H1 (cell line): ENCODE measurements at regions not wholly inside any gene's neighbourhood (a gene's known extent, or its start where the extent isn't known, plus 50 kb on each side); places are given as distances from the start of the nearest gene placed in this dataset.

ENCODE experiments used
- CTCF ChIA-PET: fragments of 300-600 bp; sonication (Branson Sonifier 250); formaldehyde crosslinking; loops from one replicate; lab custom pipeline; 2021; ENCODE audit not compliant: partially characterized antibody; lab: Charles Lee
- POLR2A ChIA-PET: fragments of 300-600 bp; sonication (Branson Sonifier 250); formaldehyde crosslinking; loops from one replicate; lab custom pipeline; 2021; ENCODE audit warnings: inconsistent platforms; ENCODE audit not compliant: partially characterized antibody; lab: Charles Lee
- DNase-seq, 2 experiments: peaks; one replicate each; pipeline versions ENCODE4 v3.0.0 to v3.0.0-alpha.2; 2010 to 2022; ENCODE audit warnings: low spot score in 2 of 2, low read depth in 1 of 2, mixed read lengths in 1 of 2
- FAIRE-seq: peaks from 2 replicates; lab custom pipeline; 2011; peaks lifted over from hg19 to GRCh38; lab: Jason Lieb, UNC
- H2AFZ ChIP-seq: 2 replicates; pipeline ENCODE4 v1.8.1; 2012; ENCODE audit warnings: low read length, inconsistent platforms
- H2AK5ac ChIP-seq: 2 replicates; pipeline ENCODE4 v1.6.1; 2013; ENCODE audit warnings: low read depth, low read length
- H2BK120ac ChIP-seq: replicated peaks from 2 replicates; pipeline ENCODE3; 2013; ENCODE audit warnings: low read depth, low read length, inconsistent platforms
- H2BK12ac ChIP-seq: 2 replicates; pipeline ENCODE4 v1.6.1; 2013; ENCODE audit warnings: low read depth, low read length
- H2BK15ac ChIP-seq: 2 replicates; pipeline ENCODE4 v1.6.1; 2013; ENCODE audit warnings: low read length
- H2BK20ac ChIP-seq: 2 replicates; pipeline ENCODE4 v1.6.1; 2013; ENCODE audit warnings: low read length
- H2BK5ac ChIP-seq: 2 replicates; pipeline ENCODE4 v1.6.1; 2013; ENCODE audit warnings: low read depth, low read length
- H3K14ac ChIP-seq: 2 replicates; pipeline ENCODE4 v1.6.1; 2013; ENCODE audit warnings: inconsistent platforms; ENCODE audit not compliant: insufficient read length
- H3K18ac ChIP-seq: 2 replicates; pipeline ENCODE4 v1.6.1; 2013; ENCODE audit warnings: low read length; ENCODE audit errors: extremely low read depth
- H3K23ac ChIP-seq: 2 replicates; pipeline ENCODE4 v1.6.1; 2013; ENCODE audit warnings: inconsistent platforms; ENCODE audit not compliant: insufficient read length
- H3K23me2 ChIP-seq: 2 replicates; pipeline ENCODE4 v1.6.1; 2013; ENCODE audit warnings: low read depth, low read length
- H3K27ac ChIP-seq: 2 replicates; pipeline ENCODE4 v1.6.1; 2011; ENCODE audit warnings: low read depth, low read length, inconsistent platforms
- H3K27me3 ChIP-seq, 4 experiments: replicated peaks in 1 of 4; 1 replicate in 1 of 4; 2 replicates in 3 of 4; pipeline versions ENCODE4 v1.6.1 to v1.8.1; 2011 to 2013; ENCODE audit warnings: low read length in 3 of 4, mild to moderate bottlenecking in 3 of 4, inconsistent platforms in 2 of 4, mixed read lengths in 2 of 4, moderate library complexity in 1 of 4; ENCODE audit not compliant: control insufficient read depth in 3 of 4, insufficient read depth in 3 of 4; ENCODE audit errors: extremely low read depth in 1 of 4
- H3K36me3 ChIP-seq, 4 experiments: 2 replicates each; pipeline versions ENCODE4 v1.6.1 to v1.8.1; 2011 to 2013; ENCODE audit warnings: mild to moderate bottlenecking in 4 of 4, low read length in 3 of 4, moderate library complexity in 2 of 4, control low read depth in 1 of 4, inconsistent platforms in 1 of 4; ENCODE audit not compliant: insufficient read depth in 4 of 4, control insufficient read depth in 2 of 4
- H3K4ac ChIP-seq: replicated peaks from 2 replicates; pipeline ENCODE3; 2013; ENCODE audit warnings: low read length, low read depth, mixed read lengths, inconsistent platforms; ENCODE audit not compliant: insufficient read length
- H3K4me1 ChIP-seq, 4 experiments: replicated peaks in 1 of 4; 1 replicate in 1 of 4; 2 replicates in 3 of 4; pipeline versions ENCODE4 v1.6.1 to v1.8.1; 2011 to 2013; ENCODE audit warnings: low read length in 3 of 4, inconsistent platforms in 2 of 4, mixed read lengths in 1 of 4; ENCODE audit not compliant: insufficient read depth in 4 of 4, control insufficient read depth in 3 of 4
- H3K4me2 ChIP-seq, 2 experiments: 2 replicates each; pipeline versions ENCODE4 v1.6.1 to v1.8.1; 2011 to 2013; ENCODE audit warnings: low read depth in 2 of 2, low read length in 2 of 2, control low read depth in 1 of 2, inconsistent platforms in 1 of 2, mild to moderate bottlenecking in 1 of 2; ENCODE audit not compliant: insufficient read depth in 1 of 2
- H3K4me3 ChIP-seq, 4 experiments: fragments of 200-600, 300-600 bp in 1 of 4; sonication (generic), shearing (Covaris generic), sonication (Bioruptor Twin) in 1 of 4; 2 replicates each; pipeline versions ENCODE4 v1.5.1 to v1.8.1; 2011 to 2016; ENCODE audit warnings: low read length in 4 of 4, low read depth in 3 of 4, control low read depth in 2 of 4, inconsistent platforms in 2 of 4, mild to moderate bottlenecking in 2 of 4, mixed read lengths in 1 of 4, moderate library complexity in 1 of 4; ENCODE audit not compliant: insufficient read depth in 2 of 4; ENCODE audit errors: extremely low read depth in 1 of 4
- H3K56ac ChIP-seq: replicated peaks from 2 replicates; pipeline ENCODE3; 2013; ENCODE audit warnings: low read depth, mild to moderate bottlenecking, mixed read lengths, low read length, inconsistent platforms; ENCODE audit not compliant: insufficient read length
- H3K79me1 ChIP-seq: 2 replicates; pipeline ENCODE4 v1.6.1; 2013; ENCODE audit warnings: low read depth, low read length, control low read depth
- H3K79me2 ChIP-seq, 2 experiments: 2 replicates each; pipeline versions ENCODE4 v1.6.1 to v1.8.1; 2012 to 2013; ENCODE audit warnings: low read length in 2 of 2, mild to moderate bottlenecking in 2 of 2, inconsistent platforms in 1 of 2; ENCODE audit not compliant: insufficient read depth in 2 of 2, control insufficient read depth in 1 of 2
- H3K9ac ChIP-seq, 4 experiments: replicated peaks in 1 of 4; 1 replicate in 1 of 4; 2 replicates in 3 of 4; pipeline versions ENCODE4 v1.6.1 to v1.8.1; 2011 to 2013; ENCODE audit warnings: low read depth in 3 of 4, low read length in 3 of 4, control low read depth in 2 of 4, mild to moderate bottlenecking in 2 of 4, moderate library complexity in 2 of 4, inconsistent platforms in 1 of 4; ENCODE audit errors: extremely low read depth in 1 of 4
- H3K9me3 ChIP-seq, 2 experiments: 2 replicates each; pipeline versions ENCODE4 v1.6.1 to v1.8.1; 2012 to 2013; ENCODE audit warnings: mild to moderate bottlenecking in 2 of 2, moderate library complexity in 2 of 2, control low read depth in 1 of 2, inconsistent platforms in 1 of 2, low read depth in 1 of 2, low read length in 1 of 2, mixed read lengths in 1 of 2; ENCODE audit not compliant: insufficient read depth in 2 of 2
- H4K20me1 ChIP-seq, 2 experiments: replicated peaks in 1 of 2; 2 replicates each; pipeline versions ENCODE3 to v1.8.1; 2011 to 2013; ENCODE audit warnings: inconsistent platforms in 2 of 2, low read length in 2 of 2, mild to moderate bottlenecking in 1 of 2; ENCODE audit not compliant: insufficient read depth in 2 of 2, control insufficient read depth in 1 of 2
- H4K5ac ChIP-seq: 2 replicates; pipeline ENCODE4 v1.6.1; 2013; ENCODE audit warnings: low read length, low read depth, mixed read lengths, inconsistent platforms; ENCODE audit not compliant: insufficient read length
- H4K8ac ChIP-seq: 2 replicates; pipeline ENCODE4 v1.8.0; 2013; ENCODE audit warnings: mild to moderate bottlenecking, moderate library complexity, low read length, inconsistent platforms; ENCODE audit not compliant: insufficient read depth; ENCODE audit errors: extremely low read depth
- H4K91ac ChIP-seq: replicated peaks from 2 replicates; pipeline ENCODE3; 2013; ENCODE audit warnings: low read length, mixed read lengths, inconsistent platforms; ENCODE audit not compliant: insufficient read length
- BCL11A ChIP-seq, 2 experiments: IDR thresholded peaks; one replicate each; pipeline ENCODE4 v1.6.1; 2011; ENCODE audit warnings: low read depth in 2 of 2, low read length in 2 of 2, mild to moderate bottlenecking in 2 of 2
- CBX5 ChIP-seq: fragments of 300-800, 300-1000 bp; sonication (generic); IDR thresholded peaks from 2 replicates; pipeline ENCODE4 v1.7.1; 2016; ENCODE audit warnings: antibody characterized with exemption, low read length, low read depth
- SIRT6 ChIP-seq: IDR thresholded peaks from one replicate; pipeline ENCODE4 v1.7.1; 2012; ENCODE audit warnings: low read length, inconsistent platforms
- WGBS, 2 experiments: shearing (Covaris generic) in 1 of 2; methylation state at CpG; one replicate each; pipeline versions ENCODE4 v1.1.6 to v1.1.7; 2013 to 2015; ENCODE audit warnings: low lambda C conversion rate in 2 of 2, mixed read lengths in 2 of 2, inconsistent platforms in 1 of 2, low coverage in 1 of 2, missing lambda C conversion rate in 1 of 2; ENCODE audit not compliant: insufficient replicate concordance in 2 of 2, insufficient coverage in 1 of 2, insufficient read length in 1 of 2; ENCODE audit errors: extremely low coverage in 1 of 2, missing lambda C conversion rate in 1 of 2; 5-methylcytosine and 5-hydroxymethylcytosine counted together
- TF ChIP-seq, protein P1 (sequence below): IDR thresholded peaks from 2 replicates; pipeline ENCODE4 v1.6.1; 2012; ENCODE audit warnings: low read length, inconsistent platforms

DNA sequence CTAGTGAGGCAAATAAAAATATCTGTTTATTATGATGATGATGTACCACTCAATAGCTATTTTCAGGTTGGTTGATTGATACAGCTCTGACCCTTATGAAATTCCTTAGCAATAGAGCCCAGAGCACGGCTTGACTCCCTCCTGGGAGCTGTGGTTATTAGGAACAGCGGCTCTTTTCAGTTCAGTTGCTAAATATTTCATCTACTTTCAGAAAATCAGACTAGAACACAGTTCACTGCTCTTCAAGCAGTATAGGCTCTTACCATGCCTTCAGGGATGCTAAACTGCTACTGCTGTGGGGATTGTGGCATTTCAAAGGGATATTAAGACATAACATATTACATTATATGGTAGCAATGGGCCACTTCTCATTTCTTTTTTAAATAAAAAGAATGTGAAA is 218.8 kb downstream of the SNCA start:
- H2BK5ac ChIP-seq = no peak overlapping the region
- no peak overlapping the region for H3K4me3 ChIP-seq
- no peak overlapping the region for H3K14ac ChIP-seq
- DNase-seq (no peak), FAIRE-seq (no peak)
- no peak overlapping the region for H4K5ac ChIP-seq
- H2BK12ac ChIP-seq = no peak overlapping the region
- no peak overlapping the region for H2BK20ac ChIP-seq
- ChIA-PET POLR2A (no interaction called here), CTCF (interaction anchor here (1.4 kb wide), 1 partner anchor 8 kb away, joined by 3 read pairs; no protein-coding TSS in a partner anchor)
- H4K20me1 ChIP-seq = no peaks in the 10 kb centered on the region
- no peaks in the 10 kb centered on the region for H3K23me2 ChIP-seq
- no peak overlapping the region for H2BK15ac ChIP-seq
- no peak overlapping the region for H3K9ac ChIP-seq
- H3K23ac ChIP-seq = no peak overlapping the region
- H2BK120ac ChIP-seq = no peak overlapping the region
- no peaks in the 10 kb centered on the region for H3K79me1 ChIP-seq
- no peak overlapping the region for H3K56ac ChIP-seq
- H3K4me2 ChIP-seq = no peak overlapping the region
- H2AFZ ChIP-seq = no peak overlapping the region
- no peak overlapping the region for H4K91ac ChIP-seq
- TF ChIP-seq BCL11A (IDR thresholded peaks at IDR 0.05; ENCODE audit: low read depth in 2 of 2, low read length in 2 of 2) (no peak), SIRT6 (no peak), CBX5 (no peak)
- TF ChIP-seq, protein P1, sequence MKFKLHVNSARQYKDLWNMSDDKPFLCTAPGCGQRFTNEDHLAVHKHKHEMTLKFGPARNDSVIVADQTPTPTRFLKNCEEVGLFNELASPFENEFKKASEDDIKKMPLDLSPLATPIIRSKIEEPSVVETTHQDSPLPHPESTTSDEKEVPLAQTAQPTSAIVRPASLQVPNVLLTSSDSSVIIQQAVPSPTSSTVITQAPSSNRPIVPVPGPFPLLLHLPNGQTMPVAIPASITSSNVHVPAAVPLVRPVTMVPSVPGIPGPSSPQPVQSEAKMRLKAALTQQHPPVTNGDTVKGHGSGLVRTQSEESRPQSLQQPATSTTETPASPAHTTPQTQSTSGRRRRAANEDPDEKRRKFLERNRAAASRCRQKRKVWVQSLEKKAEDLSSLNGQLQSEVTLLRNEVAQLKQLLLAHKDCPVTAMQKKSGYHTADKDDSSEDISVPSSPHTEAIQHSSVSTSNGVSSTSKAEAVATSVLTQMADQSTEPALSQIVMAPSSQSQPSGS = no peak
- H3K27me3 ChIP-seq = no peaks in the 10 kb centered on the region
- H3K4ac ChIP-seq = no peak overlapping the region
- no peaks in the 10 kb centered on the region for H3K79me2 ChIP-seq
- WGBS, 2 experiments = 91% methylated on average over 2 of the region's 2 CpGs; no CpG with 5 or more reads in 1 of the 2 experiments
- 0 out of 7 replicates have a peak, but pooled peaks cover 0 to 2% (median 0%) of the 10 kb centered on the region in 4 experiments for H3K4me1 ChIP-seq
- no peak overlapping the region for H4K8ac ChIP-seq
- H2AK5ac ChIP-seq = no peak overlapping the region
- no peaks in the 10 kb centered on the region for H3K36me3 ChIP-seq
- no peak overlapping the region for H3K18ac ChIP-seq
- no peak overlapping the region for H3K27ac ChIP-seq
- H3K9me3 ChIP-seq = no peaks in the 10 kb centered on the region
